NB4 (cell line): ENCODE measurements at regions not wholly inside any gene's neighbourhood (a gene's known extent, or its start where the extent isn't known, plus 50 kb on each side); places are given as distances from the start of the nearest gene placed in this dataset.

Source experiments
- CTCF ChIP-seq: IDR thresholded peaks from one replicate; pipeline ENCODE4 v1.5.1; 2012; ENCODE audit warnings: low read depth, low read length
- MAX ChIP-seq: IDR thresholded peaks from 2 replicates; pipeline ENCODE4 v1.6.1; 2011; ENCODE audit warnings: low read depth, low read length
- MYC ChIP-seq: IDR thresholded peaks from 2 replicates; pipeline ENCODE4 v1.6.1; 2011; ENCODE audit warnings: low read depth, low read length
- POLR2A ChIP-seq: IDR thresholded peaks from 2 replicates; pipeline ENCODE4 v1.6.1; 2011; ENCODE audit warnings: mild to moderate bottlenecking; ENCODE audit not compliant: insufficient read length; ENCODE audit errors: extremely low read depth

DNA sequence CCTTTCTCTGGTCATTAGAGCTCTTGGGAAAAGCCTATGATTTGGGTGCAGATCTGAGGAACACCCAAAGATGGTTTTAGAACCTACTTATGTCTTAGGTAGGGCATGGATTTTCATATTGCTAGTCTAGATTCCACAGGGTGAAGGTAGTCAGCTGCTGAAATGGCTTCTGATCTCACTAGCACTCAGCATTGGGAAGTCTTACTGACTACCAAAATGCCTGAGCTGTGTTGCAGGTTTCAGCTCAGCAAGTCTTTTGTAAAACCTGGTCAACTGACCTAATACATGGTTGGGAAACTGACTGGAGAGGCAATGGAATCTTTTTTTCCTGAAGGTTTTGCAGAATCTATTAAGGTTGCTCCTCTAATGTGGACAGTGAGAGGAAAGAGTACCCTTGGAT lies 136.4 kb downstream of the CCNG2 start:
- TF ChIP-seq CTCF = no peak
- no peak for TF ChIP-seq MAX
- TF ChIP-seq POLR2A = no peak
- TF ChIP-seq MYC = no peak
